Vagina (tissue), 2 donors: ENCODE measurements at regions not wholly inside any gene's neighbourhood (a gene's known extent, or its start where the extent isn't known, plus 50 kb on each side); places are given as distances from the start of the nearest gene placed in this dataset.

Experiments used
- DNase-seq, 2 donors: peaks; one replicate each; pipeline ENCODE4 v3.0.0-alpha.2; 2017; ENCODE audit errors: extremely low spot score in 2 of 2
- H3K27ac ChIP-seq: fragments of 200-600 bp; sonication (generic); one replicate; pipeline ENCODE4 v1.5.1; 2019
- H3K27me3 ChIP-seq: fragments of 200-600 bp; sonication (generic); one replicate; pipeline ENCODE4 v1.5.1; 2019
- H3K36me3 ChIP-seq, 2 donors: fragments of 200-600 bp; sonication (generic); one replicate each; pipeline ENCODE4 v1.5.1; 2017 to 2019
- H3K4me1 ChIP-seq: fragments of 200-600 bp; sonication (generic); one replicate; pipeline ENCODE4 v1.5.1; 2019
- H3K4me3 ChIP-seq, 2 donors: fragments of 200-600 bp; sonication (generic); 1 replicate in 1 of 2; 2 replicates in 1 of 2; pipeline ENCODE4 v1.5.1; 2016 to 2019
- H3K9me3 ChIP-seq: fragments of 200-600 bp; sonication (generic); one replicate; pipeline ENCODE4 v1.5.1; 2019
- POLR2A ChIP-seq, 2 donors: fragments of 450-650 bp; IDR thresholded peaks; one replicate each; pipeline ENCODE4 v1.6.1; 2017; ENCODE audit warnings: antibody characterized with exemption in 2 of 2, mild to moderate bottlenecking in 2 of 2, moderate library complexity in 2 of 2
- POLR2AphosphoS5 ChIP-seq, 2 donors: sonication (generic); formaldehyde crosslinking; IDR thresholded peaks; one replicate each; pipeline ENCODE4 v1.9.0; 2017; ENCODE audit warnings: antibody characterized with exemption in 2 of 2, mild to moderate bottlenecking in 2 of 2, low read depth in 1 of 2; ENCODE audit not compliant: insufficient read depth in 1 of 2
- intact Hi-C: fragments of 100-400 bp; cut with DNase I; formaldehyde crosslinking; loops from one replicate; pipeline ENCODE4 v1.15.1; 2023
- TF ChIP-seq, protein P1 (sequence below), 3 experiments: fragments of 450-650 bp in 2 of 3; fragments of 200-600 bp in 1 of 3; sonication (generic) in 1 of 3; IDR thresholded peaks; one replicate each; pipeline ENCODE4 v1.5.1; 2017 to 2019; ENCODE audit warnings: antibody characterized with exemption in 3 of 3, mild to moderate bottlenecking in 2 of 3, moderate library complexity in 2 of 3

DNA sequence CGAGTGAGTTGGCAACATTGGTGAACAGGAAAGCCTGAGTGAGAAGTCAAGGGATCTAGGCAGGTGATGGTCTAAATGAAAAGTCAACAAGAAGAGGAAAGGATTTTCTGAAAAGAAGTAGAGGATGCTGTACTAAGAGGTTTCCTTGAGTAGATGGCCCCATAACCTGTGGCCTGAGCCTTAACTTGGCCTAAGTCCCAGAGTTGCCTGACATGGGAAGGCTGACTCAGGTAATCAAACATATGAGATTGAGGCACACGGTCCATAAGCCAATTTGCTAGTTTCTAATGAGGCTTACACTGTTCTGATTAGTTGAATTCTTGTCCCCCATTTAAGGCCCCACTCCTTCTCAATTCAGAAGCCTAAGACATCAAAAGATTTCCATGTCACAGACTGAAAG is 262.5 kb upstream of the LMCD1 start:
- no peaks in the 10 kb centered on the region for H3K36me3 ChIP-seq
- H3K4me1 ChIP-seq = no peaks in the 10 kb centered on the region
- H3K27ac ChIP-seq = no peak overlapping the region
- TF ChIP-seq POLR2AphosphoS5 (IDR thresholded peaks at IDR 0.05; ENCODE audit: insufficient read depth in 1 of 2, low read depth in 1 of 2) (no peak), POLR2A (IDR thresholded peaks at IDR 0.05) (no peak)
- TF ChIP-seq, protein P1, sequence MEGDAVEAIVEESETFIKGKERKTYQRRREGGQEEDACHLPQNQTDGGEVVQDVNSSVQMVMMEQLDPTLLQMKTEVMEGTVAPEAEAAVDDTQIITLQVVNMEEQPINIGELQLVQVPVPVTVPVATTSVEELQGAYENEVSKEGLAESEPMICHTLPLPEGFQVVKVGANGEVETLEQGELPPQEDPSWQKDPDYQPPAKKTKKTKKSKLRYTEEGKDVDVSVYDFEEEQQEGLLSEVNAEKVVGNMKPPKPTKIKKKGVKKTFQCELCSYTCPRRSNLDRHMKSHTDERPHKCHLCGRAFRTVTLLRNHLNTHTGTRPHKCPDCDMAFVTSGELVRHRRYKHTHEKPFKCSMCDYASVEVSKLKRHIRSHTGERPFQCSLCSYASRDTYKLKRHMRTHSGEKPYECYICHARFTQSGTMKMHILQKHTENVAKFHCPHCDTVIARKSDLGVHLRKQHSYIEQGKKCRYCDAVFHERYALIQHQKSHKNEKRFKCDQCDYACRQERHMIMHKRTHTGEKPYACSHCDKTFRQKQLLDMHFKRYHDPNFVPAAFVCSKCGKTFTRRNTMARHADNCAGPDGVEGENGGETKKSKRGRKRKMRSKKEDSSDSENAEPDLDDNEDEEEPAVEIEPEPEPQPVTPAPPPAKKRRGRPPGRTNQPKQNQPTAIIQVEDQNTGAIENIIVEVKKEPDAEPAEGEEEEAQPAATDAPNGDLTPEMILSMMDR (IDR thresholded peaks at IDR 0.05) = no peak
- DNase-seq = no peak
- no peaks in the 10 kb centered on the region for H3K9me3 ChIP-seq
- H3K4me3 ChIP-seq = no peak overlapping the region
- intact Hi-C loops = no loop called here
- no peaks in the 10 kb centered on the region for H3K27me3 ChIP-seq

DNA sequence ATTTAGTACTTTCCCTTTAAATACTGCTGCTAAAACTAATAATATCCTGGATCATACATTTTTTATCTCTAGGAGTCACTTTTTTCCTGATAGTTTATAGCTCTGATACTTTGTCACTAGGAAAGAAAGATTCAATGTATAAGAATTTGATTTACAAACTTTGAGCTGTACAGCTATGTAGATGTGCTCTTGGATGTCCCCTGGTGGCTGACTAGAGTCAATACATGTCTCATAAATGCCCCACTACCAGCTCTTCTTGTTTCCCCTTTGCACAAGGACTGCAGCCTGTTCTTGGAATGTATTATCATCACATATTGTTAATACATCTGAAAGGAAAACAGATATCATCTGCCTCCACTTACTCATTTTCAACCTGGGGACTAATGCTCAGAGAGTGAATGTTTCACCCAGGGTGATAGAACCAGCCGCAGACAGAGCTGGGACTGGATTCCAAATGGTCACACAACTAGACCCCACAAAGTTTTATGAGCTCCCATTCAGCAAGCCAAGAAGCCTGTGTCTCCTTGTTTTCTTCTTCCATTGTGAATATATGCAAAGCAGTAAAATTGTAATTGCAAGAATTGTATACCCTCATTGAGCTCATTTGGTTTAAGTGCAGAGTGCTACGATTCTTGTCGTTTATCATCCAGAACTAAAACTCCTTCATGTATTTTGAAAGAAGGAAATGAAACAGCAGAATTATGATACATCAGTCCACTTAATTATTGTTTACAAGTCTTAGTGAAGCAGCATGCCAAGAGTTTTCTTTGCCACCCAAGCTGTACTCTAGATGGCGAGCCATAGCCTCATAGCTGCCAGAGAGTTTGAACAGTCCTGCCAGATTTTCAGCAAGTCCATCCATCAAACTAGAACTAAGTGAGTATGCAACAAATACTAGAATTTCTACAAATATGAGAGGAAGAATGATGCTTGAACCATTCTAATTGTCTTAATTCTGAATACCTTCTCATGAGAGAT is 261.6 kb upstream of the LMCD1 start:
- TF ChIP-seq POLR2A (IDR thresholded peaks at IDR 0.05) = no peak
- TF ChIP-seq, protein P1 (IDR thresholded peaks at IDR 0.05) = peak in 2 of 3 experiments; percentile 17 to 36
- no peaks in the 10 kb centered on the region for H3K9me3 ChIP-seq
- H3K4me1 ChIP-seq = no peaks in the 10 kb centered on the region
- no peaks in the 10 kb centered on the region for H3K27me3 ChIP-seq
- no peak overlapping the region for H3K27ac ChIP-seq
- DNase-seq = no peak
- intact Hi-C loops = no loop called here
- H3K4me3 ChIP-seq = no peak overlapping the region
- no peaks in the 10 kb centered on the region for H3K36me3 ChIP-seq

GRCh38 chr3:8246070-8246469 is 255.6 kb upstream of the LMCD1 start:
- intact Hi-C loops = no loop called here
- Histone ChIP-seq H3K4me3 (no peak overlapping the region), H3K27me3 (no peaks in the 10 kb centered on the region), H3K36me3 (no peaks in the 10 kb centered on the region), H3K9me3 (no peaks in the 10 kb centered on the region), H3K27ac (no peak overlapping the region), H3K4me1 (no peaks in the 10 kb centered on the region)
- TF ChIP-seq POLR2AphosphoS5 (IDR thresholded peaks at IDR 0.05; ENCODE audit: insufficient read depth in 1 of 2, low read depth in 1 of 2) (no peak), POLR2A (IDR thresholded peaks at IDR 0.05) (no peak)
- TF ChIP-seq, protein P1 (IDR thresholded peaks at IDR 0.05) = no peak
- DNase-seq = no peak

GRCh38 chr3:8253201-8253600 is 248.4 kb upstream of the LMCD1 start:
- no peaks in the 10 kb centered on the region for H3K36me3 ChIP-seq
- intact Hi-C loops = no loop called here
- H3K4me3 ChIP-seq = no peak overlapping the region
- no peaks in the 10 kb centered on the region for H3K9me3 ChIP-seq
- DNase-seq = no peak
- TF ChIP-seq POLR2A (IDR thresholded peaks at IDR 0.05) = no peak
- no peak for TF ChIP-seq POLR2AphosphoS5 (IDR thresholded peaks at IDR 0.05; ENCODE audit: insufficient read depth in 1 of 2, low read depth in 1 of 2)
- TF ChIP-seq, protein P1 (IDR thresholded peaks at IDR 0.05) = no peak
- no peaks in the 10 kb centered on the region for H3K4me1 ChIP-seq
- H3K27ac ChIP-seq = no peak overlapping the region
- H3K27me3 ChIP-seq = no peaks in the 10 kb centered on the region

- no peak for DNase-seq
- no peak overlapping the region for H3K27ac ChIP-seq
- no peaks in the 10 kb centered on the region for H3K4me1 ChIP-seq
- no peak for TF ChIP-seq POLR2A (IDR thresholded peaks at IDR 0.05)
- TF ChIP-seq POLR2AphosphoS5 (IDR thresholded peaks at IDR 0.05; ENCODE audit: insufficient read depth in 1 of 2, low read depth in 1 of 2) = peak in 1 of 2 donors; percentile 43
- intact Hi-C loops = no loop called here
- no peak overlapping the region for H3K4me3 ChIP-seq
- no peaks in the 10 kb centered on the region for H3K27me3 ChIP-seq
- no peaks in the 10 kb centered on the region for H3K36me3 ChIP-seq
- H3K9me3 ChIP-seq = no peaks in the 10 kb centered on the region
These were observed 247.1 kb upstream of the LMCD1 start for GRCh38 chr3:8254489-8254888.
